HG03575 (cell line): ENCODE measurements at regions not wholly inside any gene's neighbourhood (a gene's known extent, or its start where the extent isn't known, plus 50 kb on each side); places are given as distances from the start of the nearest gene placed in this dataset.

Experiments used
- ATAC-seq: cut with Tn5 transposase; IDR thresholded peaks from one replicate; pipeline ENCODE4 v1.9.1; 2021; ENCODE audit not compliant: unreplicated experiment, insufficient number of reproducible peaks, low FRiP score; ENCODE audit errors: extremely low read depth

- no peak for ATAC-seq
Observed at GRCh38 chr3:31038086-31038739, 143.8 kb upstream of the GADL1 start.

GRCh38 chr3:31039145-31039544 lies 144.7 kb upstream of the GADL1 start:
- ATAC-seq = no peak

GRCh38 chr3:31041161-31041978 lies 146.9 kb upstream of the GADL1 start:
- no peak for ATAC-seq

- no peak for ATAC-seq
Observed at GRCh38 chr3:31043184-31043819, 148.8 kb upstream of the GADL1 start.

- ATAC-seq = no peak
Observed at GRCh38 chr3:31047673-31048072, 153.2 kb upstream of the GADL1 start.

GRCh38 chr3:31048143-31048542 lies 153.7 kb upstream of the GADL1 start:
- ATAC-seq = no peak

- no peak for ATAC-seq
Observed at GRCh38 chr3:31050296-31050695, 155.8 kb upstream of the GADL1 start.

GRCh38 chr3:31051226-31051625 lies 156.8 kb upstream of the GADL1 start:
- no peak for ATAC-seq

GRCh38 chr3:31053299-31053698 lies 158.8 kb upstream of the GADL1 start:
- no peak for ATAC-seq

- ATAC-seq = no peak
Observed at GRCh38 chr3:31054032-31054431, 159.6 kb upstream of the GADL1 start.

- ATAC-seq = no peak
Observed at GRCh38 chr3:31055757-31056156, 161.3 kb upstream of the GADL1 start.

- no peak for ATAC-seq
Observed at GRCh38 chr3:31057891-31058290, 163.4 kb upstream of the GADL1 start.

GRCh38 chr3:31064021-31064420 lies 169.6 kb upstream of the GADL1 start:
- ATAC-seq = no peak

GRCh38 chr3:31065765-31066164 lies 171.3 kb upstream of the GADL1 start:
- ATAC-seq = no peak

- no peak for ATAC-seq
Observed at GRCh38 chr3:31067004-31067403, 172.5 kb upstream of the GADL1 start.

- no peak for ATAC-seq
Observed at GRCh38 chr3:31075471-31075870, 181.0 kb upstream of the GADL1 start.

- no peak for ATAC-seq
Observed at GRCh38 chr3:31075876-31076275, 181.4 kb upstream of the GADL1 start.

- peak; percentile 73 for ATAC-seq
Observed at GRCh38 chr3:31077021-31077601, 182.7 kb upstream of the GADL1 start.

GRCh38 chr3:31077826-31078225 lies 183.4 kb upstream of the GADL1 start:
- no peak for ATAC-seq

GRCh38 chr3:31079689-31080088 lies 185.2 kb upstream of the GADL1 start:
- ATAC-seq = no peak
